Epidermal melanocyte (primary cell): ENCODE measurements at regions not wholly inside any gene's neighbourhood (a gene's known extent, or its start where the extent isn't known, plus 50 kb on each side); places are given as distances from the start of the nearest gene placed in this dataset.
"Not testable (repeated sequence)": the region's sequence is repeated elsewhere in the genome, so short reads cannot be mapped to it uniquely, and the experiment has no call there.

Source experiments
- DNase-seq: peaks from one replicate; pipeline ENCODE4 v3.0.0; 2011; ENCODE audit warnings: low spot score; ENCODE audit not compliant: insufficient read length

- no peak for DNase-seq
These were observed 77.2 kb upstream of the TRPM1 start for GRCh38 chr15:31178705-31179104.

GRCh38 chr15:31179693-31180092, 78.2 kb upstream of the TRPM1 start:
- DNase-seq, result no peak

GRCh38 chr15:31193291-31193690, 91.8 kb upstream of the TRPM1 start:
- DNase-seq, result no peak

- DNase-seq, result no peak
These were observed 94.3 kb upstream of the TRPM1 start for GRCh38 chr15:31195871-31196270.

- no peak for DNase-seq
These were observed 96.2 kb upstream of the TRPM1 start for GRCh38 chr15:31197497-31198414.

- no peak for DNase-seq
These were observed 99.2 kb upstream of the TRPM1 start for GRCh38 chr15:31200735-31201151.

- no peak for DNase-seq
These were observed 101.4 kb upstream of the TRPM1 start for GRCh38 chr15:31202953-31203352.

GRCh38 chr15:31203999-31204398, 102.5 kb upstream of the TRPM1 start:
- DNase-seq, result no peak

- no peak for DNase-seq
These were observed 105.1 kb upstream of the TRPM1 start for GRCh38 chr15:31206386-31207181.

GRCh38 chr15:31207246-31207645, 105.7 kb upstream of the TRPM1 start:
- DNase-seq, result no peak

- DNase-seq, result not testable (repeated sequence)
These were observed 106.3 kb upstream of the TRPM1 start for GRCh38 chr15:31207861-31208260.

GRCh38 chr15:31208817-31209216, 107.3 kb upstream of the TRPM1 start:
- DNase-seq, result no peak

GRCh38 chr15:31211353-31211752, 109.8 kb upstream of the TRPM1 start:
- no peak for DNase-seq

- DNase-seq, result no peak
These were observed 111.0 kb upstream of the TRPM1 start for GRCh38 chr15:31212326-31213080.

GRCh38 chr15:31214158-31214863, 112.3 kb upstream of the KLF13 start:
- DNase-seq, result no peak

GRCh38 chr15:31214864-31215489, 111.7 kb upstream of the KLF13 start:
- no peak for DNase-seq

- DNase-seq, result peak; percentile 58
These were observed 111.0 kb upstream of the KLF13 start for GRCh38 chr15:31215490-31216214.

- no peak for DNase-seq
These were observed 110.3 kb upstream of the KLF13 start for GRCh38 chr15:31216215-31216911.

- no peak for DNase-seq
These were observed 109.6 kb upstream of the KLF13 start for GRCh38 chr15:31217067-31217466.
